NCI-H187 treated with DMSO at 0.1 percent for 48 hours (cell line): ENCODE measurements at regions not wholly inside any gene's neighbourhood (a gene's known extent, or its start where the extent isn't known, plus 50 kb on each side); places are given as distances from the start of the nearest gene placed in this dataset.

Experiments used
- DNase-seq: peaks from one replicate; lab custom pipeline; 2025; lab: John Stamatoyannopoulos, UW

- DNase-seq = no peak
These were observed 88.8 kb upstream of the PRR5 start for GRCh38 chr22:44613196-44613595.

- DNase-seq = no peak
These were observed 90.0 kb upstream of the PRR5 start for GRCh38 chr22:44611880-44612496.

GRCh38 chr22:44610071-44610470, 91.9 kb upstream of the PRR5 start:
- no peak for DNase-seq

GRCh38 chr22:44609400-44609988, 92.5 kb upstream of the PRR5 start:
- no peak for DNase-seq

GRCh38 chr22:44608597-44609399, 93.2 kb upstream of the PRR5 start:
- no peak for DNase-seq

GRCh38 chr22:44606126-44606525, 95.9 kb upstream of the PRR5 start:
- DNase-seq = no peak

- DNase-seq = no peak
These were observed 96.5 kb upstream of the PRR5 start for GRCh38 chr22:44605486-44605885.

GRCh38 chr22:44604991-44605390, 97.0 kb upstream of the PRR5 start:
- no peak for DNase-seq

GRCh38 chr22:44604455-44604854, 97.5 kb upstream of the PRR5 start:
- no peak for DNase-seq

- no peak for DNase-seq
These were observed 98.2 kb upstream of the PRR5 start for GRCh38 chr22:44603767-44604166.

GRCh38 chr22:44601725-44602124, 100.3 kb upstream of the PRR5 start:
- DNase-seq = no peak

- no peak for DNase-seq
These were observed 100.8 kb upstream of the PRR5 start for GRCh38 chr22:44601189-44601588.

GRCh38 chr22:44600207-44600785, 101.7 kb upstream of the PRR5 start:
- no peak for DNase-seq

GRCh38 chr22:44599500-44600140, 101.6 kb upstream of the RTL6 start:
- DNase-seq = no peak

- no peak for DNase-seq
These were observed 101.1 kb upstream of the RTL6 start for GRCh38 chr22:44599084-44599483.

- DNase-seq = peak; percentile 77
These were observed 99.6 kb upstream of the RTL6 start for GRCh38 chr22:44597616-44598015.

- no peak for DNase-seq
These were observed 98.5 kb upstream of the RTL6 start for GRCh38 chr22:44596396-44597125.

- no peak for DNase-seq
These were observed 97.9 kb upstream of the RTL6 start for GRCh38 chr22:44595841-44596341.

- no peak for DNase-seq
These were observed 96.9 kb upstream of the RTL6 start for GRCh38 chr22:44594951-44595350.

- DNase-seq = no peak
These were observed 94.8 kb upstream of the RTL6 start for GRCh38 chr22:44592824-44593148.

GRCh38 chr22:44592126-44592823, 94.2 kb upstream of the RTL6 start:
- no peak for DNase-seq
